ENCODE measurements at regions not wholly inside any gene's neighbourhood (a gene's known extent, or its start where the extent isn't known, plus 50 kb on each side); places are given as distances from the start of the nearest gene placed in this dataset.

- DNase-seq: no peak
Observed at GRCh38 chr2:64939332-64939917, 49.8 kb upstream of the SLC1A4 start.

All from right lung (tissue), 2 donors.